SKM-1 treated with dmso at 0.1 percent for 144 hours (cell line): ENCODE measurements at regions not wholly inside any gene's neighbourhood (a gene's known extent, or its start where the extent isn't known, plus 50 kb on each side); places are given as distances from the start of the nearest gene placed in this dataset.

Source experiments
- DNase-seq: peaks from one replicate; lab custom pipeline; 2025; ENCODE audit not compliant: unreplicated experiment; lab: John Stamatoyannopoulos, UW

GRCh38 chr4:156654410-156654809, 317.2 kb downstream of the PDGFC start:
- DNase-seq: peak; percentile 77

- DNase-seq: no peak
Observed at GRCh38 chr4:156643826-156644225, 327.8 kb downstream of the PDGFC start.

- DNase-seq: no peak
Observed at GRCh38 chr4:156642161-156642560, 329.4 kb downstream of the PDGFC start.

- no peak for DNase-seq
Observed at GRCh38 chr4:156638925-156639605, 332.5 kb downstream of the PDGFC start.

- no peak for DNase-seq
Observed at GRCh38 chr4:156638334-156638733, 333.3 kb downstream of the PDGFC start.

GRCh38 chr4:156636381-156636780, 335.2 kb downstream of the PDGFC start:
- no peak for DNase-seq

- DNase-seq: no peak
Observed at GRCh38 chr4:156635051-156635450, 336.5 kb downstream of the PDGFC start.

GRCh38 chr4:156634612-156635011, 337.0 kb downstream of the PDGFC start:
- DNase-seq: no peak

- no peak for DNase-seq
Observed at GRCh38 chr4:156633847-156634246, 337.8 kb downstream of the PDGFC start.

GRCh38 chr4:156628858-156629257, 342.7 kb downstream of the PDGFC start:
- DNase-seq: no peak

GRCh38 chr4:156623376-156623775, 348.2 kb downstream of the PDGFC start:
- DNase-seq: no peak

GRCh38 chr4:156620786-156621185, 350.8 kb downstream of the PDGFC start:
- no peak for DNase-seq

- no peak for DNase-seq
Observed at GRCh38 chr4:156619154-156619934, 352.3 kb downstream of the PDGFC start.

- no peak for DNase-seq
Observed at GRCh38 chr4:156615066-156615531, 356.5 kb downstream of the PDGFC start.

- DNase-seq: no peak
Observed at GRCh38 chr4:156614536-156614935, 357.1 kb downstream of the PDGFC start.

- DNase-seq: no peak
Observed at GRCh38 chr4:156609421-156609820, 362.2 kb downstream of the PDGFC start.

GRCh38 chr4:156608651-156609050, 362.9 kb downstream of the PDGFC start:
- no peak for DNase-seq

- no peak for DNase-seq
Observed at GRCh38 chr4:156607478-156607857, 364.1 kb downstream of the PDGFC start.

GRCh38 chr4:156606554-156607477, 364.8 kb downstream of the PDGFC start:
- DNase-seq: no peak

- DNase-seq: no peak
Observed at GRCh38 chr4:156598138-156598681, 373.4 kb downstream of the PDGFC start.

GRCh38 chr4:156596706-156597329, 374.8 kb downstream of the PDGFC start:
- no peak for DNase-seq
